Gastroesophageal sphincter (tissue), 4 donors: ENCODE measurements at regions not wholly inside any gene's neighbourhood (a gene's known extent, or its start where the extent isn't known, plus 50 kb on each side); places are given as distances from the start of the nearest gene placed in this dataset.

ENCODE experiments used
- ATAC-seq: fragments of 150-250 bp; one replicate; pipeline ENCODE4 v1.9.1; 2016; ENCODE audit warnings: mild to moderate bottlenecking, moderate library complexity
- H3K27ac ChIP-seq, 4 donors: fragments of 200-600 bp; sonication (generic) in 3 of 4; 1 replicate in 3 of 4; 2 replicates in 1 of 4; pipeline ENCODE4 v1.5.1; 2016 to 2019
- H3K27me3 ChIP-seq: fragments of 200-600 bp; sonication (generic); one replicate; pipeline ENCODE4 v1.5.1; 2019
- H3K36me3 ChIP-seq, 2 donors: fragments of 200-600 bp; sonication (generic); one replicate each; pipeline ENCODE4 v1.5.1; 2019; ENCODE audit warnings: control low read depth in 1 of 2
- H3K4me1 ChIP-seq, 3 donors: fragments of 200-600 bp; sonication (generic); 1 replicate in 2 of 3; 2 replicates in 1 of 3; pipeline ENCODE4 v1.5.1; 2016 to 2019; ENCODE audit warnings: control low read depth in 2 of 3
- H3K4me3 ChIP-seq, 2 donors: fragments of 200-600 bp; sonication (generic); one replicate each; pipeline ENCODE4 v1.5.1; 2019; ENCODE audit warnings: mild to moderate bottlenecking in 1 of 2, moderate library complexity in 1 of 2
- H3K9me3 ChIP-seq, 3 donors: fragments of 200-600 bp; sonication (generic); one replicate each; pipeline ENCODE4 v1.5.1; 2017 to 2019; ENCODE audit warnings: control low read depth in 2 of 3
- EP300 ChIP-seq: sonication (generic); formaldehyde crosslinking; IDR thresholded peaks from one replicate; pipeline ENCODE4 v1.6.1; 2017; ENCODE audit warnings: antibody characterized with exemption, mild to moderate bottlenecking
- POLR2A ChIP-seq, 2 donors: fragments of 450-650 bp; IDR thresholded peaks; one replicate each; pipeline ENCODE4 v1.6.1; 2017; ENCODE audit warnings: antibody characterized with exemption in 2 of 2, mild to moderate bottlenecking in 2 of 2, moderate library complexity in 1 of 2
- POLR2AphosphoS5 ChIP-seq: sonication (generic); formaldehyde crosslinking; IDR thresholded peaks from one replicate; pipeline ENCODE4 v1.6.1; 2017; ENCODE audit warnings: antibody characterized with exemption
- WGBS, 2 donors: methylation state at CpG; one replicate each; pipeline ENCODE4 v1.1.5; 2018; ENCODE audit warnings: low coverage in 1 of 2; 5-methylcytosine and 5-hydroxymethylcytosine counted together
- TF ChIP-seq, protein P1 (sequence below), 4 experiments: fragments of 200-600 bp in 2 of 4; fragments of 450-650 bp in 2 of 4; sonication (generic) in 1 of 4; IDR thresholded peaks; one replicate each; pipeline ENCODE4 v1.5.1; 2017 to 2019; ENCODE audit warnings: antibody characterized with exemption in 4 of 4, mild to moderate bottlenecking in 2 of 4, moderate library complexity in 2 of 4

DNA sequence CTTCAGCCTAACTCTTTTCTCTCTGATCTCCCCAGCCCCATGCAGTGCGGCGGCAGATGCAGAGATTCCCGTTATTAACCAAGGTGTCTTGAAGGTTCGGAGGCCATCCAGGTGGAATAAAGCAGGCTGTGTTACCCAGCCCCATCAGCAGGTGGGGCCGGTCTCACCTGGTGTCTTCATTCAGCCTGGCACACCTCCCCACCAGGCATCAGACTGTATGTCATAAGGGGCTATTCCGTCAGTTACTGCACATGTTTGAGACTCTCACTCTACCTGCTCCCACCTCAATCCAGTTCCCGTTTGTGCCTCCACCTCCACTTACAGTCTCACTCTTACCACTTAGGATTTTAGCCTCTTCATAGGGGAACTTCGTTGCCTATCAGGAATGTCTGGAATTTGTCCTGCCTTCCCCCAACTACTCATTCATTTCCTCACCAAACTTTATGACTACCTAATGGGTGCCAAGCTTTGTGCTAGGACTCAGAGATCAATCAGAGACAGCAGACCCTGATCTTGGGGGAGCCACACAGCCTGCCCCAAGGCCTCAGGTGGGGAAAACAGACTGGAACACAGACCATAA lies 170.2 kb downstream of the PLPP3 start:
- no peak for ATAC-seq
- no peaks in the 10 kb centered on the region for H3K9me3 ChIP-seq
- H3K36me3 ChIP-seq: no peaks in the 10 kb centered on the region
- WGBS, 2 donors: 52 to 87% methylated on average over 2 to 8 of the region's 8 CpGs
- no peak overlapping the region for H3K4me3 ChIP-seq
- H3K27me3 ChIP-seq: no peaks in the 10 kb centered on the region
- no peak for TF ChIP-seq POLR2A (IDR thresholded peaks at IDR 0.05)
- TF ChIP-seq, protein P1, sequence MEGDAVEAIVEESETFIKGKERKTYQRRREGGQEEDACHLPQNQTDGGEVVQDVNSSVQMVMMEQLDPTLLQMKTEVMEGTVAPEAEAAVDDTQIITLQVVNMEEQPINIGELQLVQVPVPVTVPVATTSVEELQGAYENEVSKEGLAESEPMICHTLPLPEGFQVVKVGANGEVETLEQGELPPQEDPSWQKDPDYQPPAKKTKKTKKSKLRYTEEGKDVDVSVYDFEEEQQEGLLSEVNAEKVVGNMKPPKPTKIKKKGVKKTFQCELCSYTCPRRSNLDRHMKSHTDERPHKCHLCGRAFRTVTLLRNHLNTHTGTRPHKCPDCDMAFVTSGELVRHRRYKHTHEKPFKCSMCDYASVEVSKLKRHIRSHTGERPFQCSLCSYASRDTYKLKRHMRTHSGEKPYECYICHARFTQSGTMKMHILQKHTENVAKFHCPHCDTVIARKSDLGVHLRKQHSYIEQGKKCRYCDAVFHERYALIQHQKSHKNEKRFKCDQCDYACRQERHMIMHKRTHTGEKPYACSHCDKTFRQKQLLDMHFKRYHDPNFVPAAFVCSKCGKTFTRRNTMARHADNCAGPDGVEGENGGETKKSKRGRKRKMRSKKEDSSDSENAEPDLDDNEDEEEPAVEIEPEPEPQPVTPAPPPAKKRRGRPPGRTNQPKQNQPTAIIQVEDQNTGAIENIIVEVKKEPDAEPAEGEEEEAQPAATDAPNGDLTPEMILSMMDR (IDR thresholded peaks at IDR 0.05): peak in 2 of 4 experiments; percentile 22 to 27
- no peak for TF ChIP-seq EP300
- TF ChIP-seq POLR2AphosphoS5: no peak
- H3K27ac ChIP-seq: no peak overlapping the region
- H3K4me1 ChIP-seq: no peaks in the 10 kb centered on the region

DNA sequence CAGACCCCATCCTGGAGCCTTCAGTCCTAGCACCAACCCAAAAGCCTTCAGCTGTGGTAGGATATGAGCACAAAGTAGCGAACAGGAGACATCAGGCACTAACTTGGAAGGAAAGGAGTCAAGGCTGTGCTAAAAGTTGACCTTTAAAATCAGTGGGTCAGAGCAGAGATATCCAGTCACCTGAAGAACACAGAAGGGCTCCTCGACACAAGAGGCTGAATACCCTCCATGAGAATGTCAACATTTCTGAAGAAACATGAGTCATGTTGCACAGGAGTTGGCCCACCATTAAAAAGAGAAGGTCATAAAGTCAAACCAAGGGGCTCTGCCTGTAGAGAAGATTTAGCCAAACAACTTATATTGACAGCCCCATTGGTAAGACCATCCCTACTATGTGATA lies 172.5 kb downstream of the PLPP3 start:
- Histone ChIP-seq H3K27me3 (no peaks in the 10 kb centered on the region), H3K27ac (no peak overlapping the region), H3K36me3 (no peaks in the 10 kb centered on the region), H3K4me1 (no peaks in the 10 kb centered on the region), H3K4me3 (no peak overlapping the region), H3K9me3 (no peaks in the 10 kb centered on the region)
- no peak for ATAC-seq
- 100% methylated on average over 1 to 2 of the region's 2 CpGs for WGBS, 2 donors
- TF ChIP-seq, protein P1 (IDR thresholded peaks at IDR 0.05): no peak
- TF ChIP-seq EP300: no peak
- TF ChIP-seq POLR2AphosphoS5: no peak
- no peak for TF ChIP-seq POLR2A (IDR thresholded peaks at IDR 0.05)

DNA sequence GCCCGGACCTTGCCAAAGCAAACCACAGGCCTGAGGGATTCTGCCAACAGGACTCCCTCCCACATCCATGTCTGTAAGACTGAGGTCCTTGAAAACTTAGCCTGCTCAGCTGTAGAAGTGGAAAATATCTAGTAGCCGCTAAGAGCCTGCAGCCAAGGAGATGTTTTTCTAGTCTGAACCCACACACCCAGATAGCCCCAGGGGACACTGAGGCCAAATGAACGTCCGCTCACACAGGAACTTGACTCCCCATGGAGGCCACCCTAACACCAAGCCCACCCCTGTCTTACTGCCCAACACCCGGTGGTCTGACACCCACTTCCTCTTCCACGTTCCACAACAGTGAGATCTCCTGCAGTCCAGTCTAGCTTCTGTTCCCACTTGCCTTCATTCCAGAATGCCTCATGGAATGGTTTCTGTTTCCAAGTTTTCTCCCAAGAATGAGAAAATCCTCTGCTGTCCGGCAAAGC lies 174.8 kb downstream of the PLPP3 start:
- TF ChIP-seq POLR2A (IDR thresholded peaks at IDR 0.05) (no peak), POLR2AphosphoS5 (no peak), EP300 (no peak)
- TF ChIP-seq, protein P1 (IDR thresholded peaks at IDR 0.05): no peak
- WGBS, 2 donors: 55 to 71% methylated on average over 2 to 5 of the region's 7 CpGs
- Histone ChIP-seq H3K9me3 (no peaks in the 10 kb centered on the region), H3K4me3 (no peak overlapping the region), H3K4me1 (no peaks in the 10 kb centered on the region), H3K27me3 (no peaks in the 10 kb centered on the region), H3K36me3 (no peaks in the 10 kb centered on the region), H3K27ac (peak overlapping the region in 3 of 4 donors; percentile 4 to 56 (median 19))
- peak; percentile 62 for ATAC-seq

DNA sequence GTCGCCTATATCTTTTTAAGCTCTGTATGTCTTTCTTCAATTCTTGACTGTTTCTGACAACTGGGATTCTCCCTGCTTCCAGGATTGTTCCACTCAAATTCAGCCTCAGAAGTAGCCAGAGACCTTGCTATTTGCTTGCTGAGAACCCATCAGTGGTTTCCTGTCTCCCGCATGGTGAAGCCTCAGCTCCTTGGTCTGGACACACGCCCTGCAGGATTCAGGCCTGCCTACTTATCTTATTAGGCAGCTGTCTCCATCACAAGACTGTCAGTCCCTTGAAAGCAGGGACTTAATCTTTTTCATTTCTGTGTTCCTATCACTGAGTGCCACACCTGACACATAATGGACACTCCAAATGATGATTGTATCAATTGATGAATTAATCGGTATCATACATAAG lies 175.3 kb downstream of the PLPP3 start:
- Histone ChIP-seq H3K27me3 (no peaks in the 10 kb centered on the region), H3K4me3 (no peak overlapping the region), H3K9me3 (no peaks in the 10 kb centered on the region), H3K4me1 (no peaks in the 10 kb centered on the region), H3K27ac (peak overlapping the region in 2 of 4 donors; percentile 19 to 56), H3K36me3 (no peaks in the 10 kb centered on the region)
- no peak for TF ChIP-seq EP300
- TF ChIP-seq POLR2A (IDR thresholded peaks at IDR 0.05): no peak
- no peak for ATAC-seq
- 78 to 100% methylated on average over 1 to 4 of the region's 4 CpGs for WGBS, 2 donors

DNA sequence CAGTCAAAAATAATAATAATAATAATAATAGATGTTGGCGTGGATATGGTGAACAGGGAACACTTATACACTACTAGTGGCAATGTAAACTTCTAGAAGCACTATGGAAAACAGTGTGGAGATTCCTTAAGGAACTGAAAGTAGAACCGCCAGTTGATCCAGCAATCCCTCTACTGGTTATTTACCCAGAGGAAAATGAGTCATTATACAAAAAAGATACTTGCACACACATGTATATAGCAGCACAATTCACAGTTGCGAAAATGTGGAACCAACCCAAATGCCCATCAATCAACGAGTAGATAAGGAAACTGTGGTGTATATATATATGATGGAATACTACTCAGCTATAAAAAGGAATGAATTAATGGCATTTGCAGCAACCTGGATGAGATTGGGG lies 176.0 kb downstream of the PLPP3 start:
- WGBS, 2 donors: 93% methylated on average over 4 of the region's 4 CpGs
- Histone ChIP-seq H3K4me1 (no peaks in the 10 kb centered on the region), H3K4me3 (no peak overlapping the region), H3K27ac (no peak overlapping the region), H3K36me3 (no peaks in the 10 kb centered on the region), H3K9me3 (no peaks in the 10 kb centered on the region), H3K27me3 (no peaks in the 10 kb centered on the region)
- TF ChIP-seq, protein P1 (IDR thresholded peaks at IDR 0.05): no peak
- TF ChIP-seq POLR2AphosphoS5: no peak
- no peak for TF ChIP-seq POLR2A (IDR thresholded peaks at IDR 0.05)
- TF ChIP-seq EP300: no peak
- no peak for ATAC-seq
